ENCODE measurements at regions not wholly inside any gene's neighbourhood (a gene's known extent, or its start where the extent isn't known, plus 50 kb on each side); places are given as distances from the start of the nearest gene placed in this dataset.
"Not testable (repeated sequence)": the region's sequence is repeated elsewhere in the genome, so short reads cannot be mapped to it uniquely, and the experiment has no call there.

DNA sequence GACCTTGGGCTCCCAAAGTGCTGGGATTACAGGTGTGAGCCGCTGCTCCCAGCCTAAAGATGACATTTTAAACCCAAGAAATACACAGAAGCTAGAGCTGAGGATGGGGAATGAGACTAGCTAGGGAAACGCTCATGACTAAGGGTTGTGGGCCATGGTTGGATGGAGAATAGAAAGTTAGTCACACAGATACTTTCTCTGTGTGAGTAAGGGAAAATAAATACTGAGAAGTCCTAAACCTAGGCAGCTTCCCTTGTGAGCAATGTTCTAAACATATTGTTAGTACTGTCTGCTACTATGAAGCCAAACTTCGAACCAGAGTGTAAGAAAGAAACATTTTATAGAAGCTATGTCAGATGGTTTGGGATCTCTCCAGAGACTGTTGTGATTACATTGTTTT is 304.8 kb upstream of the STAC start:
- DNase-seq (ENCODE audit: low read depth in 3 of 3, low spot score in 1 of 3): no peak

DNA sequence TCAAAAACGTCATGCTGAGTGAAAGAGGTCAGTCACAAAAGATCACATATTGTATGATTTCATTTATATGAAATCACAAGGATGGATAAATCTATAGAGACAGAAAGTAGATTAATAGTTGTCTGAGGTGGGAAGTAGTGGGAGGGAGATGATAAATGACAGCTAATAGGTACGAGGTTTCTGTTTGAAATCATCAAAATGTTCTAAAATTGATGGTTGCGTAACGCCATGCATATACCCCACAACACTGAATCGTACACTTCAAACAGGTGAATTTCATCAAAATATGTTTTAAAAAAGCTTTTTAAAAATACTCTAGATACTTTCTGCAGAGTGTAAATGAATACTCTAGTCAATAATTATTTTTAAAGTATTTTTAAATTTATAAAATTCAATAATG is 303.0 kb upstream of the STAC start:
- DNase-seq (ENCODE audit: low read depth in 3 of 3, low spot score in 1 of 3): no peak

DNA sequence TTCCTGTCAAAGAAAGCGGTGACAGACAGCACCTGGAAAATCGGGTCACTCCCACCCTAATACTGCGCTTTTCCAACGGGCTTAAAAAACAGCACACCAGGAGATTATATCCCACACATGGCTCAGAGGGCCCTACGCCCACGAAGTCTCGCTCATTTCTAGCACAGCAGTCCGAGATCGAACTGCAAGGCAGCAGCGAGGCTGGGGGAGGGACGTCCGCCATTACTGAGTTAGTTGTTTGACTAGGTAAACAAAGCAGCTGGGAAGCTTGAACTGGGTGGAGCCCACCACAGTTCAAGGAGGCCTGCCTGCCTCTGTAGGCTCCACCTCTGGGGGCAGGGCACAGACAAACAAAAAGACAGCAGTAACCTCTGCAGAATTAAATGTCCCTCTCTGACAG is 297.3 kb upstream of the STAC start:
- DNase-seq (ENCODE audit: low read depth in 3 of 3, low spot score in 1 of 3): not testable (repeated sequence)

- DNase-seq (ENCODE audit: low read depth in 3 of 3, low spot score in 1 of 3): no peak
Measured at GRCh38 chr3:36095238-36095637, 285.1 kb upstream of the STAC start.

GRCh38 chr3:36097209-36097608 is 283.1 kb upstream of the STAC start:
- DNase-seq (ENCODE audit: low read depth in 3 of 3, low spot score in 1 of 3): no peak

- DNase-seq (ENCODE audit: low read depth in 3 of 3, low spot score in 1 of 3): no peak
Measured at GRCh38 chr3:36114353-36114752, 266.0 kb upstream of the STAC start.

DNA sequence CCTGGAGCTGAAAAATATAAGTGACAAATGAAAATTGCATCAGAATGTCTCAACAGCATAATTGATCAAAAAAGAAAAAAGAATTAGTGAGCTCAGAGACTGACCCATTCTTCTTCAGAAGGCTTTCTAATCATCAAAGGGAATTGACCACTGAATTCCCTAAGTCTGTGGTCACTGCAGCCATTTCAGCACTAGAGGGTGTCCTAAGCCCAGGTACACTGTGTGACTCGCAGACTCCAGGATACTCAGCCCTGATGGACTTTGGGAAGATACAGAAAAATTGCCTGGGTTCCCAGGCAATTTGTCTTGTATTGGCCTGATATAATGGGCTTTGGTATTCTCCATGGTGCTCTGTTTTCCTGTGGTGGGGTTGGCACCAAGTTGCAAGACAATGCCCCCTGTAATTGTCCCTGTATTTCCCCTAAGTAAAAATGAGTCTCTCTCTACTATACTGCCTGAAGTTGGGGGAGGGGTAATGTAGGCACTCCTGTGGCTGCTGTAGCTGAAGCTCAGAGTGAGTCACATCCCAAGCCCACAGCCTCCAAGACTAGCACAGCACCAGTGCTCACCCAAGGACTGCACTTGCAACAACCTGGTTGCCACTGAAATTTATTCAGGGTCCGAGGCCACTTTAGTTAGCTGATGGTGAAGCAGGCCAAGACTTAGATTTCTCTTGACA is 256.0 kb upstream of the STAC start:
- no peak for DNase-seq (ENCODE audit: low read depth in 3 of 3, low spot score in 1 of 3)

- DNase-seq (ENCODE audit: low read depth in 3 of 3, low spot score in 1 of 3): no peak
Measured at GRCh38 chr3:36132214-36132613, 248.1 kb upstream of the STAC start.

DNA sequence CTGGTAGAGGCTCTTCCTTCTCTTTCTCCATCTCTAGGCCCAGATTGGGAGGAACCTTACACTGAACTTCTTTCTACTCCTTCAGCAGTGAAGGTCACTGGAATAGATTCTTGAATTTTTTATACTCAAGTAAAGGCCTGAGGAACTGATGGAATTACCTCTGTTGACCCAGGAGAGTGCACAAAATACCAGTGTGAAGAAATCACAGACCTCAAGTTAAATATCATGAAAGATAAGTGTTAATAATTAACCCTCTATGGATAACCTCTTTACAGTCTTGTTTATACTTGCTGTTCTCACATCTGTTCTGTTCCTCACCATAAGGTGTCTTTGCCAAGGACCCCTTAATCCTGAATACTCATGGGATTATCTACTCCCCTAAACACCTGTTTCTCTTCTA is 244.4 kb upstream of the STAC start:
- no peak for DNase-seq (ENCODE audit: low read depth in 3 of 3, low spot score in 1 of 3)

GRCh38 chr3:36142746-36143145 is 237.6 kb upstream of the STAC start:
- no peak for DNase-seq (ENCODE audit: low read depth in 3 of 3, low spot score in 1 of 3)

GRCh38 chr3:36146404-36146803 is 233.9 kb upstream of the STAC start:
- DNase-seq (ENCODE audit: low read depth in 3 of 3, low spot score in 1 of 3): no peak

- DNase-seq (ENCODE audit: low read depth in 3 of 3, low spot score in 1 of 3): no peak
Measured at GRCh38 chr3:36147934-36148558, 232.3 kb upstream of the STAC start.

DNA sequence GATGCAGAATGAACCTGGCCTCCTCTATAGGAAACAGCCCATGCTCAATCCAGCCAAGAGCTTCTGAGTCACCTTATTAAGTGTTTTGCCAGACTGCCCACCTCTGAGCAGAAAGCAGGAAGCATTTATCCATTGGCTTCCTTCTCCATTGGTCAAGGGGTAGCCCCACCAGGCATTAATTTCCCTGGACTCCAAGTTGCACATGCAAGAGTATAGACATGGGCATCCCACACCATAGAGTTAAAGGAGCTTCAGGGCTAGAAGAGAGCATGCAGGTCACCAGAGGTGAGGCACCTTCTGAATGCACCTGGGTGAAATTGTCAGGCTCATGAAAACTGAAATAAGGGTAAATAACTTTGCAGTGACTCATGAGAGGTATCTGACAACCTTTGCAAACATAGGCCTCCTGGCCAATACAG is 230.8 kb upstream of the STAC start:
- DNase-seq (ENCODE audit: low read depth in 3 of 3, low spot score in 1 of 3): no peak

DNA sequence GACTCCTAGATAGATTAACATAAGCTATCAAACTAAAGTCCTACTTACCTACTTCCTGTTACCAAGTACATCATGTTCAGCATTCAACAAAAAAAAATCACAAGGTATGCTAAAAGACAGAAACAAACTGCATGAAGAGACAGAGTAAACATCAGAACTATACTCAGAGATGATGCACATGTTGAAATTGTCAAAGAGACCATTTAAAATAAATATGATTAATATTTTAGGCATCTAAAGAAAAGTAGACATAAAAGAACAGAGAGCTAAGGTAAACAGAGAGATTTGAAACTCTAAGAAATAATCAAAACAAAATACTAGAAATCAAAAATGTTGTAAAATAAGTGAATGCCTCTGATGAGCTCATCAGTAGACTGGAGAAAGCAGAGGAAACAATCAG is 224.8 kb upstream of the STAC start:
- DNase-seq (ENCODE audit: low read depth in 3 of 3, low spot score in 1 of 3): no peak

DNA sequence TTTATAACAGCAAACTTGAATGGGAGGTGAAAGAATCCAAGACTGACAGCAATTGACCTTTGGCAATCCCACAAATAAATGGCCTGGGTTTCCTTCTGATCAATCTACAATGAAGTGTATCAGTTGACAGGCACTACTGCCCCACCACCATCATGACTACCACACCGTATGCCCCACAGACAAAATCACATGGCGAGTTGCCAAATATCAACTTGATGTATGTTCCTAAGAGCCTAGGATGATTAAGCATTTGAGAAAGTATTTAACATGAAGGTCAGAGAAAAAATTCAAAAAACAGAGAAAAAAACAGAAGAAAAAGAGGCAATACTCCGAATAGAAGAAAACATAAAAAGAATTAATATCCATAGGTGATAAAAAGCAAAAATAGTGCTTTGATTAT is 215.9 kb upstream of the STAC start:
- no peak for DNase-seq (ENCODE audit: low read depth in 3 of 3, low spot score in 1 of 3)

- DNase-seq (ENCODE audit: low read depth in 3 of 3, low spot score in 1 of 3): no peak
Measured at GRCh38 chr3:36165509-36166290, 214.6 kb upstream of the STAC start.

- no peak for DNase-seq (ENCODE audit: low read depth in 3 of 3, low spot score in 1 of 3)
Measured at GRCh38 chr3:36166477-36166876, 213.8 kb upstream of the STAC start.

DNA sequence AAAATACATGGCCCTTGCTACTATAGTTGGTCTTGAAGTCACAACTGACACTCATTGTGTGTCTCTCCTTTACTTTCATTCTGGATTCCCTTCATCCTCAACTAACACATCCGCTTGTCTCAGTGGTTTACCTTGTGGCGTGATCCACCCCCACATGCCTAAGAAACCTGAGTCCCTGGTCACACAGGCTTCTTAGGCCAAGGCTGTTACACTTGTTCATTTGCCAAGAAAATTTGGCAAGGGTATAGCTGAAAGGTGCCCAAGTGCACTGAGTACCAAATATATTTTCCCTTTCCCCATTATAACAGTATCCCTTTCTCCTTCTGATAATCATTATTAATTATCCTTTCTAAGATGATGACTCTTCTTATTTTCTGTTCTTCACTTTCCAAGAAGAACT is 207.6 kb upstream of the STAC start:
- DNase-seq (ENCODE audit: low read depth in 3 of 3, low spot score in 1 of 3): no peak

DNA sequence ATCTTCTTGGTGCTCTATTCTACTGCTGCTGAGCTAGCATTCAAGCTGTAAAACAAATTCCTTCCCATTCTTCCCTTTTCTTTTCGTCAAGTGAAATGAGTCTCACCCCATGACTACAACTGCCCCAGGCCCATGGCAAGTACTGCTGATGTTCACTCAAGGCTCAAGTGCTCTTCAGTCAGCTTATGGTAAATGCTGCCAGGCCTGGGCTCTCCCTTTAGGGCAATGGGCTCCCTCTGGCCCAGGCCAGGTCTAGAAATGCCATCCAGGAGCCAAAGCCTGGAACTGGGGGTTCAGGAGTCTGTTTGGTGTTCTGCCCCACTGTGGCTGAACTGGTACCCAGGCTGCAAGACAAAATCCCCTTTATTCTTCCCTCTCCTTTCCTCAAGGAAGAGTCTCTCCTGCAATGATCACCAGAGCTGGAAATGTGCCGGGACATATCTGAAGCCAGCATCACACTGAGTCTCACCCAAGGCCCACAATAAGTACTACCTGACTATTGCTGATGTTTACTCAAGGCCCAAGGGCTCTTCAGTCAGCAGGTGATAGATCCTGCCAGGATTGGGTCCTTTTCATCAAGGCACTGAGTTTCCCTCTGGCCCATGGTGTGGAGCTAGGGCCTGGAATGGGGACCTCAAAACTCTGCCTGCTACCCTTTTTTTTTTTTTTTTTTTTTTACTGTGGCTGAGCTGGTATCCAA is 205.0 kb upstream of the STAC start:
- DNase-seq (ENCODE audit: low read depth in 3 of 3, low spot score in 1 of 3): no peak

DNA sequence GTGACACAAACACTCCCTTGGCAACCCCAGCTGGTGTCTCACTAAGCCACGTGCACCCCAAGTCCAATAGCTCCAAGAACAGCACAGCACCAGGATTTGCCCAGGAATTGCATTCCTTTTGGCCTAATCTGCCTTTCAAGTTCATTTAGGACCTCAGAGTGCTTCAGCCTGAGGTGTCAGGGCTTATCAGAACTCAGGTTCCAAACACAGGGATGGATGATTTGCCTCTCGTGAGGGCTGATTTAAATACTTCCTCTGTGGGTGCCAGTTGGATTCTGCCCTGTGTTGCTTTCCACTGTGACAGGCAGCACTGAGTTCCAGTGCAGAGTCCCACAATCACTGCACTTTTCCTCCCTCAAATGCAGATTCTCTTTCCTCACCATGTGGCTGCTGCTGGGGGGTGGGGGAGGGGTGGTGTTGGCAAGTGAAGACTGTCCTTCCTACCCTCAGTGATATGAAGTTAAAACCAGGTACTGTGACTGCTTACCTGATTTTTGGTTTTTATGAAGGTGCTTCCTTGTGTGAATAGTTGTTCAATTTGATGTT is 204.3 kb upstream of the STAC start:
- no peak for DNase-seq (ENCODE audit: low read depth in 3 of 3, low spot score in 1 of 3)

DNA sequence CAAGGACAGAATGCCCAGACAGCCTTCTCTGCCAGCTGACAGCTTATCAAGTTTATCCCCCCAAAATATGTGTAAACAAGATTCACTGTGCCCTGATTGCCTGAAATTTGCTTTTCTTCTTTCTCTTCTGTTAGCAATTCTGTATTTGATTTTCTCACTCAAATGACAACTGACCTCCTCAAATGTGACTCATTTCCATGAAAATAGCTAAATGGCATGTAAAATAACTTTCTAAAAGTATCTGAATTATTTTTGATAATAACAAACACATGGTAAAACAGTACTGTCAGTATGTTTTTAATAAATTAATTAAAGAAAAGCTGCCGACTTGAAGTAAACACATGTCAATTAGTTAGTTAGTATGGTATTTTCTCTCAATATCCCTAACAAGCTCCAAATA is 202.3 kb upstream of the STAC start:
- no peak for DNase-seq (ENCODE audit: low read depth in 3 of 3, low spot score in 1 of 3)

GRCh38 chr3:36182024-36182423 is 198.3 kb upstream of the STAC start:
- DNase-seq (ENCODE audit: low read depth in 3 of 3, low spot score in 1 of 3): no peak
